CD4-positive, CD25-positive, alpha-beta regulatory T cell (primary cell): ENCODE measurements at regions not wholly inside any gene's neighbourhood (a gene's known extent, or its start where the extent isn't known, plus 50 kb on each side); places are given as distances from the start of the nearest gene placed in this dataset.

Experiments used
- ATAC-seq, 2 donors: fragments of 150-1000 bp; cut with Tn5 transposase; one replicate each; pipeline ENCODE4 v1.10.0; 2021; ENCODE audit warnings: low read depth in 2 of 2, moderate number of reproducible peaks in 2 of 2, moderate library complexity in 1 of 2
- DNase-seq, 3 donors: peaks; one replicate each; pipeline versions ENCODE4 v3.0.0 to v3.0.0-alpha.2; 2012 to 2022; ENCODE audit warnings: mixed read lengths in 1 of 3
- H3K27ac ChIP-seq: one replicate; pipeline ENCODE4 v1.7.0; 2013; ENCODE audit warnings: mild to moderate bottlenecking, low read length; ENCODE audit not compliant: insufficient read depth, poor library complexity, severe bottlenecking
- H3K27me3 ChIP-seq: one replicate; pipeline ENCODE4 v1.7.0; 2013; ENCODE audit warnings: low read length; ENCODE audit not compliant: control insufficient read depth, insufficient read depth
- H3K36me3 ChIP-seq: one replicate; pipeline ENCODE4 v1.7.0; 2013; ENCODE audit warnings: mild to moderate bottlenecking, low read length, moderate library complexity; ENCODE audit not compliant: control insufficient read depth, insufficient read depth
- H3K4me1 ChIP-seq: 2 replicates; pipeline ENCODE4 v1.7.0; 2013; ENCODE audit warnings: mild to moderate bottlenecking, low read length; ENCODE audit not compliant: insufficient read depth, control insufficient read depth, poor library complexity, severe bottlenecking
- H3K4me3 ChIP-seq: one replicate; pipeline ENCODE4 v1.7.0; 2013; ENCODE audit warnings: low read depth, mild to moderate bottlenecking, low read length, moderate library complexity
- H3K9me3 ChIP-seq, 2 experiments: 1 replicate in 1 of 2; 2 replicates in 1 of 2; pipeline ENCODE4 v1.7.0; 2013; ENCODE audit warnings: low read length in 2 of 2, mild to moderate bottlenecking in 1 of 2, moderate library complexity in 1 of 2; ENCODE audit not compliant: control insufficient read depth in 2 of 2
- H3K27ac Mint-ChIP-seq, 3 donors: one replicate each; pipeline ENCODE4 v1.8.0; 2020 to 2022; ENCODE audit warnings: mild to moderate bottlenecking in 3 of 3, mixed read lengths in 3 of 3, moderate library complexity in 2 of 3
- H3K27me3 Mint-ChIP-seq: one replicate; pipeline ENCODE4 v1.8.0; 2022; ENCODE audit warnings: mild to moderate bottlenecking, mixed read lengths
- H3K36me3 Mint-ChIP-seq: one replicate; pipeline ENCODE4 v1.8.0; 2020; ENCODE audit warnings: mixed read lengths
- H3K4me1 Mint-ChIP-seq, 4 donors: one replicate each; pipeline ENCODE4 v1.8.0; 2020 to 2022; ENCODE audit warnings: mixed read lengths in 4 of 4, mild to moderate bottlenecking in 1 of 4
- H3K4me3 Mint-ChIP-seq, 4 donors: one replicate each; pipeline ENCODE4 v1.8.0; 2020 to 2022; ENCODE audit warnings: mild to moderate bottlenecking in 4 of 4, mixed read lengths in 4 of 4, moderate library complexity in 3 of 4
- H3K9me3 Mint-ChIP-seq, 7 donors: one replicate each; pipeline ENCODE4 v1.8.0; 2020 to 2022; ENCODE audit warnings: mixed read lengths in 7 of 7, mild to moderate bottlenecking in 3 of 7, moderate library complexity in 2 of 7

DNA sequence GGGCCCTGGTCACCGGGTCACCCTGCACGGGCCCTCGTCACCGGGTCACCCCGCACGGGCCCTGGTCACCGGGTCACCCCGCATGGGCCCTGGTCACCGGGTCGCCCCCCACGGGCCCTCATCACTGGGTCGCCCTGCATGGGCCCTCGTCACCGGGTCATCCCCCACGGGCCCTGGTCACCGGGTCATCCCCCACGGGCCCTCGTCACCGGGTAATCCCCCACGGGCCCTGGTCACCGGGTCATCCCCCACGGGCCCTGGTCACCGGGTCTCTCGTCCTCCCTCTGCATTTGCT lies 77.6 kb downstream of the RIPK4 start:
- Mint-ChIP-seq H3K27me3 (peaks cover 4% of the 10 kb centered on the region), H3K4me1 (no peaks in the 10 kb centered on the region), H3K36me3 (no peaks in the 10 kb centered on the region), H3K4me3 (no peak overlapping the region), H3K9me3 (peaks cover 0 to 3% (median 0%) of the 10 kb centered on the region in 7 donors), H3K27ac (no peak overlapping the region)
- DNase-seq: no peak
- no peaks in the 10 kb centered on the region for H3K4me1 ChIP-seq
- H3K36me3 ChIP-seq: no peaks in the 10 kb centered on the region
- no peaks in the 10 kb centered on the region for H3K27me3 ChIP-seq
- H3K4me3 ChIP-seq: no peak overlapping the region
- H3K27ac ChIP-seq: no peak overlapping the region
- no peaks in the 10 kb centered on the region for H3K9me3 ChIP-seq
- ATAC-seq: no peak

DNA sequence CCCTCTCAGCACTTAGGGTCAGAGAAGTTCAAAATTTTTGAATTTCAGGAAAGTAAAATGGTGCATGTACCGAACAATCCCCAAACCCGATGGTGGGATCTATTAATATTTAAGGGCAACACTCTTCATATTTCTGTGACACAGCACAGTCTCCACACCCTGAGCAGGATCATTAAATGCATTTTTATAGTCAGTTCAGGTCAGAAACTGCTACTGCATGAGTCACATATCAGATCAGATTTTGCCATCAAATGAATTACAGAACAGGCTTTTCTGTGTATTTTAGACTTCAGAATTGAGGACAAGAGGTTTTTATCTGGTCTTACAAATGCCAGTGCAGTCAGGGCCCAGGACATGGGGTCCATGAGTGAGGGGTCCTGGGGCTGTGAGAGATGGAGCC lies 79.2 kb downstream of the RIPK4 start:
- Mint-ChIP-seq H3K27ac (no peak overlapping the region), H3K4me1 (no peaks in the 10 kb centered on the region), H3K36me3 (no peaks in the 10 kb centered on the region), H3K27me3 (peaks cover 15% of the 10 kb centered on the region), H3K9me3 (peaks cover 0 to under 1% (median 0%) of the 10 kb centered on the region in 7 donors), H3K4me3 (no peak overlapping the region)
- Histone ChIP-seq H3K27me3 (no peaks in the 10 kb centered on the region), H3K9me3 (no peaks in the 10 kb centered on the region), H3K4me3 (no peak overlapping the region), H3K4me1 (no peaks in the 10 kb centered on the region), H3K27ac (no peak overlapping the region), H3K36me3 (no peaks in the 10 kb centered on the region)
- ATAC-seq (no peak), DNase-seq (no peak)

DNA sequence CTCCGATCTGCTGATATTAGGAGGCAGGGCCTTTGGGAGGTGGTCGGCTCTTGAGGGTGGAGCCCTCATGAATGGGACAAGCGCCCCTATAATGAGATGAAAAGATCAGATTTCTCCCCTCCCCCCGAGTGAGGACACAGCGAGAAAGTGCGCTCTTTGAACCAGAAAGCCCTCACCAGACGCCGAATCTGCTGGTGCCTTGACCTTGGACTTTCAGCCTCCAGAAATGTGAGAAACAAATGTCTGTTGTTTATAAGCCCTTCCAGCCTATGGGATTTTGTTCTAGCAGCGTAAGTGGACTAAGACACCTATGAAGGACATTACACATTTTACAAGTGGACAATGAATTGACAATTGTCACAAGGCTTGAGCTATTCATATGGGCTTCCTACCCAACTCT lies 80.2 kb downstream of the RIPK4 start:
- DNase-seq: no peak
- H3K9me3 ChIP-seq: no peaks in the 10 kb centered on the region
- no peaks in the 10 kb centered on the region for H3K27me3 ChIP-seq
- no peaks in the 10 kb centered on the region for H3K4me1 Mint-ChIP-seq
- H3K36me3 Mint-ChIP-seq: no peaks in the 10 kb centered on the region
- no peak overlapping the region for H3K4me3 ChIP-seq
- no peak overlapping the region for H3K27ac ChIP-seq
- no peak overlapping the region for H3K4me3 Mint-ChIP-seq
- no peak for ATAC-seq
- no peaks in the 10 kb centered on the region for H3K36me3 ChIP-seq
- no peaks in the 10 kb centered on the region for H3K9me3 Mint-ChIP-seq
- H3K27me3 Mint-ChIP-seq: peaks cover 17% of the 10 kb centered on the region
- no peaks in the 10 kb centered on the region for H3K4me1 ChIP-seq
- no peak overlapping the region for H3K27ac Mint-ChIP-seq

DNA sequence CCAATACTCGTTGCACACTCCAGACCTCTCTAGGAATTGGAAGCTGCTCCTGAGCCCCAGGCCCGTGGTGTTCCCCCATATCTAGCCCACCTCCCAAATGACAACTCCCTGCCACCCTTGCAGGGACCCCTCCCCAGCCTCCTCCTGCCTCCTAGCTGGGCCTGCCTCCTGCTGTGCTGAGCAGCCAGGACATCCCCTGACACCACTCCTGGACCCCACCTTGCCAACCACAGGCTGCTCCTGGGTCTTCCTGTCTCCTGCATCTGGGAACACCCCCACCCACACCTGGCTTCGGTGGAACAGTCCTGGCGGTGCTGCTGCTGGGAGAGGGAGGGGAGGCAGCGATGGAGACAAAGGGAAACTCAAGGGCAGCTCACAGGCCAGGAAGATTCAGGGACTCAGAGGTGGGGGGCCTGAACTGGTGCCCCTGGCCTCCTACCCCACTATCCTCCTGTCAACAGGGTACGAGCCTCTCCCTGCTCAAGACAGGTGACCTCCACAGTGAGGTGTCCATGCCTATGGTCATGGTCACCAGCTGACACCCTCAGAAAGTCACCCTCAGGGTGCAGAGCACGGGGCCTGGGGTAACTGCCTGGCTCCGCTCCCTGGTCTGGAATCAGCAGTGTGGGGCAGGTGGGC lies 81.2 kb downstream of the RIPK4 start:
- ATAC-seq (no peak), DNase-seq (no peak)
- Histone ChIP-seq H3K9me3 (no peaks in the 10 kb centered on the region), H3K4me3 (no peak overlapping the region), H3K27me3 (no peaks in the 10 kb centered on the region), H3K27ac (no peak overlapping the region), H3K36me3 (no peaks in the 10 kb centered on the region), H3K4me1 (no peaks in the 10 kb centered on the region)
- Mint-ChIP-seq H3K9me3 (no peaks in the 10 kb centered on the region), H3K36me3 (no peaks in the 10 kb centered on the region), H3K27ac (no peak overlapping the region), H3K27me3 (peaks cover 17% of the 10 kb centered on the region), H3K4me1 (no peaks in the 10 kb centered on the region), H3K4me3 (no peak overlapping the region)

DNA sequence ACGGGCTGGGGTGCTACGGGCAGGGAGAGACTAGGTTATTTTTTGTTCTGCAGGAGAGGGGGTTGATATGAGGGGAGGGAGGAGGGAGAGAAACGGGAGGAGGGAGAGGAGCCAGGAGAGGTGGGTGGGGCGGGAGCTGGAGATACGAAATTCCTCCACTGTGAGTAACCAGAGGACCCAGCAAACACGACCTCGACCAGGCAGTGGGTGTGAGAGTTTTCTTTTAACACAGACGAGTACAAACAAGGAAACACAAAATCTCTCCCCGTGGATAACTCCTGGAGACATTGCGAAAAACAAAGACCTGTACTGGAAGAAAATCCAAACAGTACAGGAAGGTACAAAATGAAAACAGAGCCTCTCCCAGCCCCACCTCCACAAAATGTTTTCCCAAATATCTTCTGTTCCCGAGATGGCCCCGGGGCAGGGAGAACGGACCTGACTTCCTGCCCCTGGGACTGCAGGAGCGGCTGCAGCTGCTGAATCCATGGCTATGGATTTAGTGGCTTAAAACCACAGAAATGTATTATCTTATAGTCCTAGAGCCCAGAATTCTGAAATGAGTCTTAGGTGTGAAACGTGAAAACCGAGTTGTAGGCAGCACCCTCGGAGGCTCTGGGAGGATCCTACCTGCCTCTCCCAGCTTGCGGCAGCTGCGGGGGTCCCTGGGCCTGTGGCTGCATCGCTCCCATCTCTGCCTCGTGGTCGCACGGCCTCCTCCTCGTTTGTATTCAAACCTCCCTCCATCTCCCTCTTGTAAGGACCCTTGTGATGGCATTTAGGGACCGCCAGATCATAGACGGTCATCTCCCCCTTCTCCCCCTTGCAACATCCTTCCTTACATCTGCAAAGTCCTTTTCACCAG lies 82.2 kb downstream of the RIPK4 start:
- Mint-ChIP-seq H3K27me3 (peaks cover 17% of the 10 kb centered on the region), H3K9me3 (no peaks in the 10 kb centered on the region), H3K4me3 (no peak overlapping the region)

DNA sequence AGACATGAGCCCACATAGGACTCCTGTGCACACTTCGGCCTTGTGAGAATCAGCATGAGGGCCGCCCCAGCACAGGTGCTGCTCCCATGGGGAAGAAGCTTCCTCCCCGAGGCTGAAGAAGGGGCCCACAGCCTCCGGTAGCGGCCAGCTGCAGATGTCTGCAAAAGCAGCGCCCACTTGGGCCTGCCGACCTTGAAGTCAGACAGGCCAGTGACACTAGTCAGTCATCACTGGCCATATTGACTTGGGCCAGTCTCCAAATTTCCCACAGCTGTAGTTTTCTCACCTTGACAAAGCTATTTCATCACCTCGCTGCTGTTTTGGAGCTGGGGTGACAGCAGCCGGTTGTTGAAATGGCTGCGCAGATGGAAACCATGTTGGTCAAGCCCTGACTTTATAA lies 83.0 kb downstream of the RIPK4 start:
- Histone ChIP-seq H3K36me3 (no peaks in the 10 kb centered on the region), H3K27me3 (no peaks in the 10 kb centered on the region), H3K27ac (no peak overlapping the region), H3K9me3 (no peaks in the 10 kb centered on the region), H3K4me3 (no peak overlapping the region), H3K4me1 (no peaks in the 10 kb centered on the region)
- H3K27me3 Mint-ChIP-seq: peaks cover 17% of the 10 kb centered on the region
- no peaks in the 10 kb centered on the region for H3K4me1 Mint-ChIP-seq
- DNase-seq: no peak
- no peak for ATAC-seq
- H3K4me3 Mint-ChIP-seq: no peak overlapping the region
- H3K36me3 Mint-ChIP-seq: no peaks in the 10 kb centered on the region
- no peaks in the 10 kb centered on the region for H3K9me3 Mint-ChIP-seq
- no peak overlapping the region for H3K27ac Mint-ChIP-seq

More for the DNA sequence above, 82.2 kb downstream of the RIPK4 start:
- Mint-ChIP-seq H3K4me1 (no peaks in the 10 kb centered on the region), H3K36me3 (no peaks in the 10 kb centered on the region), H3K27ac (no peak overlapping the region)
- Histone ChIP-seq H3K4me3 (no peak overlapping the region), H3K4me1 (no peaks in the 10 kb centered on the region), H3K27ac (no peak overlapping the region), H3K9me3 (no peaks in the 10 kb centered on the region), H3K36me3 (no peaks in the 10 kb centered on the region), H3K27me3 (no peaks in the 10 kb centered on the region)
- ATAC-seq: no peak
- DNase-seq: no peak

DNA sequence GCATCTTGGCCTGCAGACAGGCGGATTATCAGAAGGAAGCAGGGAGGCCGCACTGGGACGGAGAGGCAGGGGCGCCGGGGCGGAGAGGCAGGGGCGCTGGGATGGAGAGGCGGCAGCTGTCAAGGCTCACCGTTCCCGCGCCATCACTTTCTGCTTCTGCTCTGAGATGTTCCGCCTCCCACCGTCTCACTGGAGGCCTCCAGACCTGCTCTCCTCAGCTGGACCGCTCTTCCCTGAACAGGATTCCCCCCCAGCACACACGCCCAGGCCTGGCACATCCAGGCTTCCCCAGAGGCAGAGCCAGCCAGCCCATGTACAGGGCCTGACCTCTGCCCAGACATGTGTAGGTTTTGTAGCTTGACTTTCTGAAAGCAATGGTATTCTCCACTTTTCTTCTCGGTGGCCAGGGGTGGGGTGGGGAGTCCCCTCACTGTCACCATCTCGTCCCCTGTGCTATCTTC lies 84.1 kb downstream of the RIPK4 start:
- H3K9me3 ChIP-seq: no peaks in the 10 kb centered on the region
- no peaks in the 10 kb centered on the region for H3K27me3 ChIP-seq
- no peak overlapping the region for H3K4me3 ChIP-seq
- H3K36me3 ChIP-seq: no peaks in the 10 kb centered on the region
- Mint-ChIP-seq H3K27ac (no peak overlapping the region), H3K4me1 (no peaks in the 10 kb centered on the region), H3K36me3 (no peaks in the 10 kb centered on the region), H3K9me3 (no peaks in the 10 kb centered on the region), H3K4me3 (no peak overlapping the region), H3K27me3 (peaks cover 17% of the 10 kb centered on the region)
- no peak overlapping the region for H3K27ac ChIP-seq
- DNase-seq: no peak
- no peaks in the 10 kb centered on the region for H3K4me1 ChIP-seq
- no peak for ATAC-seq
